ENCODE measurements at regions not wholly inside any gene's neighbourhood (a gene's known extent, or its start where the extent isn't known, plus 50 kb on each side); places are given as distances from the start of the nearest gene placed in this dataset.

- WGBS, 2 donors (ENCODE audit: low coverage in 1 of 2): 90% methylated on average over 2 of the region's 2 CpGs
Measured at GRCh38 chr2:150710916-150711315, 223.4 kb upstream of the RND3 start.

DNA sequence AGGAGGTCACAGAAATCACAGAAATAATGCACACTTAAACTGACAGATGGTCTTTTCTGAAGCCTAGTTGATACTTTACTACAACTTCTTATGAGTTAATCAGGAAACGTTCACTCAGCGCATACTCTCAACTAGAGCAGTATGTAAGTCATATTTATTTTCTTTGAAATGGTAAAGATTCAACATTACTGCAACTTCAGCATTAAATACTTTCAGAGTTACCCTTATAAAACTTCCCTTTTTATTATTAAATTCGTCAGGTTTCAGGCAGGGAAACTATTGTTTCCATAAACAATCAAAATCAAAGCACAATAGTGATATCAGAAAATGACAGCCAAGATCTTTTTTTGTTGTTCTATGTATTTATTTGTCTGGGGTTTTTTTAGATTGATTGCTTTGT is 222.6 kb upstream of the RND3 start:
- Histone ChIP-seq H3K4me1 (peaks cover 0 to 10% (median 0%) of the 10 kb centered on the region in 3 donors), H3K4me3 (no peak overlapping the region), H3K27ac (no peak overlapping the region), H3K27me3 (no peaks in the 10 kb centered on the region), H3K9me3 (no peaks in the 10 kb centered on the region), H3K36me3 (no peaks in the 10 kb centered on the region)
- no peak for TF ChIP-seq POLR2AphosphoS5 (IDR thresholded peaks at IDR 0.05)
- TF ChIP-seq, protein P1, sequence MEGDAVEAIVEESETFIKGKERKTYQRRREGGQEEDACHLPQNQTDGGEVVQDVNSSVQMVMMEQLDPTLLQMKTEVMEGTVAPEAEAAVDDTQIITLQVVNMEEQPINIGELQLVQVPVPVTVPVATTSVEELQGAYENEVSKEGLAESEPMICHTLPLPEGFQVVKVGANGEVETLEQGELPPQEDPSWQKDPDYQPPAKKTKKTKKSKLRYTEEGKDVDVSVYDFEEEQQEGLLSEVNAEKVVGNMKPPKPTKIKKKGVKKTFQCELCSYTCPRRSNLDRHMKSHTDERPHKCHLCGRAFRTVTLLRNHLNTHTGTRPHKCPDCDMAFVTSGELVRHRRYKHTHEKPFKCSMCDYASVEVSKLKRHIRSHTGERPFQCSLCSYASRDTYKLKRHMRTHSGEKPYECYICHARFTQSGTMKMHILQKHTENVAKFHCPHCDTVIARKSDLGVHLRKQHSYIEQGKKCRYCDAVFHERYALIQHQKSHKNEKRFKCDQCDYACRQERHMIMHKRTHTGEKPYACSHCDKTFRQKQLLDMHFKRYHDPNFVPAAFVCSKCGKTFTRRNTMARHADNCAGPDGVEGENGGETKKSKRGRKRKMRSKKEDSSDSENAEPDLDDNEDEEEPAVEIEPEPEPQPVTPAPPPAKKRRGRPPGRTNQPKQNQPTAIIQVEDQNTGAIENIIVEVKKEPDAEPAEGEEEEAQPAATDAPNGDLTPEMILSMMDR (IDR thresholded peaks at IDR 0.05): no peak
- TF ChIP-seq EP300 (IDR thresholded peaks at IDR 0.05): no peak
- TF ChIP-seq POLR2A (IDR thresholded peaks at IDR 0.05): no peak
- WGBS, 2 donors (ENCODE audit: low coverage in 1 of 2): 76 to 77% methylated on average over 3 of the region's 3 CpGs
- ATAC-seq: no peak

More at GRCh38 chr2:150710916-150711315, 223.4 kb upstream of the RND3 start:
- Histone ChIP-seq H3K36me3 (no peaks in the 10 kb centered on the region), H3K4me1 (peaks cover 0 to 3% (median 1%) of the 10 kb centered on the region in 3 donors), H3K27ac (no peak overlapping the region), H3K4me3 (no peak overlapping the region), H3K27me3 (no peaks in the 10 kb centered on the region), H3K9me3 (no peaks in the 10 kb centered on the region)
- TF ChIP-seq POLR2A (IDR thresholded peaks at IDR 0.05) (no peak), POLR2AphosphoS5 (IDR thresholded peaks at IDR 0.05) (no peak), EP300 (IDR thresholded peaks at IDR 0.05) (no peak)
- TF ChIP-seq, protein P1 (IDR thresholded peaks at IDR 0.05): no peak
- ATAC-seq: no peak

- ATAC-seq: no peak
- Histone ChIP-seq H3K36me3 (no peaks in the 10 kb centered on the region), H3K27me3 (no peaks in the 10 kb centered on the region), H3K4me3 (no peak overlapping the region), H3K4me1 (peaks cover 0 to 10% (median 0%) of the 10 kb centered on the region in 3 donors), H3K9me3 (no peaks in the 10 kb centered on the region), H3K27ac (no peak overlapping the region)
- 79 to 84% methylated on average over 2 of the region's 2 CpGs for WGBS, 2 donors (ENCODE audit: low coverage in 1 of 2)
- TF ChIP-seq, protein P1 (IDR thresholded peaks at IDR 0.05): no peak
- TF ChIP-seq POLR2AphosphoS5 (IDR thresholded peaks at IDR 0.05) (no peak), EP300 (IDR thresholded peaks at IDR 0.05) (no peak), POLR2A (IDR thresholded peaks at IDR 0.05) (no peak)
Measured at GRCh38 chr2:150706561-150706960, 219.1 kb upstream of the RND3 start.

DNA sequence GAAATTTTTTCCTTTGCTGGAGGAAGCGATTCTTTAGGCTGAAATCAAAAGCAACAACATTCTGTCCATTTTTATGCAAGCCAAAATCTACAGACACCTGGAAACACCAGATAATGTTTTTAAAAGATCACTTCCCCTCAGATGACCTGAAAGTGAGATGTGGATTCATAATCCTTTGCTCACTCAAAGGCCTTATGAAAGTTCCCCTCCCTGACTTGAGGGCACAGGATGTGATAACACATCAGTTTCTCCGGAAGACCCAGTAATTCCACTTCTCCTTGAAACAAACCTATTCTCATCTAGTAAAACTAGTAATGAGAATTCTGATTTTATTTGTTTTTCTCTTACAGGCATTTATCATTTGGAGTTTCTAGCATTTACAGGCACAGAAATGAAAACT is 218.3 kb upstream of the RND3 start:
- no peaks in the 10 kb centered on the region for H3K36me3 ChIP-seq
- TF ChIP-seq POLR2A (IDR thresholded peaks at IDR 0.05): no peak
- TF ChIP-seq EP300 (IDR thresholded peaks at IDR 0.05): no peak
- no peak for TF ChIP-seq POLR2AphosphoS5 (IDR thresholded peaks at IDR 0.05)
- TF ChIP-seq, protein P1 (IDR thresholded peaks at IDR 0.05): no peak
- 23 to 61% methylated on average over 2 of the region's 2 CpGs for WGBS, 2 donors (ENCODE audit: low coverage in 1 of 2)
- H3K27me3 ChIP-seq: no peaks in the 10 kb centered on the region
- H3K4me1 ChIP-seq: peaks cover 0 to 14% (median 0%) of the 10 kb centered on the region in 3 donors
- no peaks in the 10 kb centered on the region for H3K9me3 ChIP-seq
- no peak for ATAC-seq
- H3K4me3 ChIP-seq: no peak overlapping the region
- H3K27ac ChIP-seq: no peak overlapping the region

DNA sequence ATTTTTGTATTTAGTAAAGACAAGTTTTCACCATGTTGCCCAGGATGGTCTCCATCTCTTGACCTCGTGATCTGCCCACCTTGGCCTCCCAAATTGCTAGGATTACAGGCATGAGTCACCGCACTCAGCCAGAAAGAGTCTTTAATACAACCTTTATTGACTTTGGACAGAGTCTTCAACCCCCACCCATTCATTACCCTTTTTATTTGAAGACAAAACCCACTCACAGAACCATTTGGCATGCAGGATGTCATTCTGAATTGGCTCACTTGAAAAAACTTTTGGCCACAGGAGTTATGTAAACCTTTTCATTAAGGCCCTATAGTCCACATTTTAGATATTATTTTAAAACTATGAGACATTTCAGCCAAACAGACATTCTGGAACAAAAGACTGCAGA is 217.9 kb upstream of the RND3 start:
- no peak for TF ChIP-seq POLR2A (IDR thresholded peaks at IDR 0.05)
- no peak for TF ChIP-seq EP300 (IDR thresholded peaks at IDR 0.05)
- TF ChIP-seq, protein P1 (IDR thresholded peaks at IDR 0.05): no peak
- TF ChIP-seq POLR2AphosphoS5 (IDR thresholded peaks at IDR 0.05): no peak
- Histone ChIP-seq H3K9me3 (no peaks in the 10 kb centered on the region), H3K4me1 (peaks cover 0 to 14% (median 0%) of the 10 kb centered on the region in 3 donors), H3K27ac (no peak overlapping the region), H3K27me3 (no peaks in the 10 kb centered on the region), H3K36me3 (no peaks in the 10 kb centered on the region), H3K4me3 (no peak overlapping the region)
- no peak for ATAC-seq
- 66 to 86% methylated on average over 2 of the region's 2 CpGs for WGBS, 2 donors (ENCODE audit: low coverage in 1 of 2)

Data from gastroesophageal sphincter (tissue), 4 donors.